SU-DHL-6 (cell line): ENCODE measurements at regions not wholly inside any gene's neighbourhood (a gene's known extent, or its start where the extent isn't known, plus 50 kb on each side); places are given as distances from the start of the nearest gene placed in this dataset.

Source experiments
- H2AFZ ChIP-seq: fragments of 200-600 bp; sonication (generic); 2 replicates; pipeline ENCODE4 v1.6.1; 2014; ENCODE audit warnings: low read depth, mild to moderate bottlenecking, moderate library complexity, mixed read lengths, antibody characterized with exemption, low read length; ENCODE audit not compliant: severe bottlenecking
- H3F3A ChIP-seq: fragments of 200-600 bp; shearing (Covaris generic); 2 replicates; pipeline ENCODE4 v1.6.0; 2016; ENCODE audit warnings: antibody characterized with exemption, mild to moderate bottlenecking; ENCODE audit not compliant: insufficient read depth
- H3K27ac ChIP-seq: fragments of 200-600 bp; sonication (generic); 2 replicates; pipeline ENCODE4 v1.5.1; 2016; ENCODE audit warnings: low read depth, mild to moderate bottlenecking, low read length, moderate library complexity, mixed read lengths
- H3K27me3 ChIP-seq: fragments of 200-600 bp; sonication (generic), shearing (Covaris generic); 2 replicates; pipeline ENCODE4 v1.6.0; 2014; ENCODE audit warnings: mild to moderate bottlenecking, low read length
- H3K36me3 ChIP-seq: fragments of 200-600 bp; sonication (generic); 2 replicates; pipeline ENCODE4 v1.6.1; 2014; ENCODE audit warnings: mild to moderate bottlenecking, low read length, mixed read lengths
- H3K4me2 ChIP-seq: fragments of 300-600, 200-600 bp; shearing (Covaris generic), sonication (generic); 2 replicates; pipeline ENCODE4 v1.6.0; 2014; ENCODE audit warnings: low read length, low read depth, mild to moderate bottlenecking; ENCODE audit not compliant: poor library complexity, severe bottlenecking
- H3K4me3 ChIP-seq: fragments of 200-600 bp; sonication (generic); 2 replicates; pipeline ENCODE4 v1.5.1; 2014; ENCODE audit warnings: antibody characterized with exemption, low read length, mild to moderate bottlenecking, mixed read lengths; ENCODE audit not compliant: insufficient read depth, poor library complexity, severe bottlenecking
- H3K79me2 ChIP-seq: fragments of 200-600 bp; sonication (generic); 2 replicates; pipeline ENCODE4 v1.6.1; 2014; ENCODE audit warnings: mild to moderate bottlenecking, low read length, moderate library complexity; ENCODE audit not compliant: insufficient read depth
- H3K9ac ChIP-seq: fragments of 200-600 bp; sonication (generic); 2 replicates; pipeline ENCODE4 v1.7.0; 2014; ENCODE audit warnings: mild to moderate bottlenecking, low read length
- H3K9me2 ChIP-seq: fragments of 200-600 bp; sonication (generic); replicated peaks from 2 replicates; pipeline ENCODE4 v1.6.1; 2014; ENCODE audit warnings: low read length; ENCODE audit not compliant: insufficient read depth
- H3K9me3 ChIP-seq: fragments of 200-600 bp; sonication (generic); 2 replicates; pipeline ENCODE4 v1.6.1; 2014; ENCODE audit warnings: low read length, mixed read lengths; ENCODE audit not compliant: insufficient read depth
- H4K20me1 ChIP-seq: fragments of 200-600 bp; sonication (generic); 2 replicates; pipeline ENCODE4 v1.6.1; 2014; ENCODE audit warnings: low read depth, mild to moderate bottlenecking, antibody characterized with exemption, low read length, moderate library complexity, mixed read lengths
- EZH2phosphoT487 ChIP-seq: fragments of 200-600 bp; sonication (generic), shearing (Covaris generic); conservative IDR thresholded peaks from 2 replicates; pipeline ENCODE4 v1.6.1; 2018; ENCODE audit warnings: mild to moderate bottlenecking, antibody characterized with exemption, low read length, moderate library complexity, mixed read lengths
- TF ChIP-seq, protein P1 (sequence below): fragments of 200-600 bp; sonication (generic); IDR thresholded peaks from one replicate; pipeline ENCODE4 v1.5.1; 2017; ENCODE audit warnings: antibody characterized with exemption, mild to moderate bottlenecking, low read length, moderate library complexity; ENCODE audit not compliant: insufficient read depth, poor library complexity, severe bottlenecking

DNA sequence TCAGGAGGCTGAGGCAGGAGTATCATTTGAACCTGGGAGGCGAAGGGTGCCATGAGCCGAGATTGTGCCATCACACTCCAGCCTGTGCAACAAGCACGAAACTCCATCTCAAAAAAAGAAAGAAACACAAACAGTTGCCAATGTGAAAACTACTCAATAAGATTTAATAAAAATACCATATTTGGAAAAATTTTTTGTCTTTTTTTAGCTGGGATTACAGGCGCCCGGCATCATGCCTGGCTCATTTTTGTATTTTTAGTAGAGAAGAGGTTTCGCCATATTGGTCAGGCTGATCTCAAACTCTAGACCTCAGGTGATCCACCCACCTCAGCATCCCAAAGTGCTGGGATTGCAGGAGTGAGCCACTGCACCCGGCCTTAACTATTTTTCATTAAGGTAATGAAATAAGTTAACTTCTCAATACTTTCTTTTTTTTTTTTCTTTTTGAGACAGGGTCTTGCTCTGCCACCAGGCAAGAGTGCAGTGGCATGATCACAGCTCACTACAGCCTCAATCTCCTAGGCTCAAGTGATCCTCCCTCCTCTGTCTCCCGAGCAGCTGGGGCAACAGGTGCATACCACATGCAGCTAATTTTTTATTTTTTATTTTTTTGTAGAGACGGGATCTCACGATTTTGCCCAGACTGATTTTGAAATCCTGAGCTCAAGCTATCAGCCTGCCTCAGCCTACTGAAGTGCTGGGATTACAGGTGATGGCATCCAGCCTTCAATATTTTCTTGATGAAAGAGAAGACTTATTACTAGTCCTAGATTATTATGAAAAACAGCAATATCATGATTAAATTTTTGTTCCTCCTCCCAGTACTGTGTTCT lies 4746.2 kb upstream of the OR11H1 start:
- Histone ChIP-seq H3K9me3 (peaks cover 6% of the 10 kb centered on the region; the same call in 1 of the 2 replicates), H4K20me1 (no peaks in the 10 kb centered on the region)

More for the DNA sequence above, 4746.2 kb upstream of the OR11H1 start:
- Histone ChIP-seq H3K79me2 (no peaks in the 10 kb centered on the region), H3K36me3 (no peaks in the 10 kb centered on the region), H3K9me2 (no peaks in the 10 kb centered on the region), H3F3A (no peaks in the 10 kb centered on the region), H3K9ac (no peak overlapping the region), H3K4me3 (no peak overlapping the region), H3K27ac (no peak overlapping the region), H2AFZ (no peak overlapping the region), H3K27me3 (no peaks in the 10 kb centered on the region), H3K4me2 (no peak overlapping the region)
- TF ChIP-seq, protein P1, sequence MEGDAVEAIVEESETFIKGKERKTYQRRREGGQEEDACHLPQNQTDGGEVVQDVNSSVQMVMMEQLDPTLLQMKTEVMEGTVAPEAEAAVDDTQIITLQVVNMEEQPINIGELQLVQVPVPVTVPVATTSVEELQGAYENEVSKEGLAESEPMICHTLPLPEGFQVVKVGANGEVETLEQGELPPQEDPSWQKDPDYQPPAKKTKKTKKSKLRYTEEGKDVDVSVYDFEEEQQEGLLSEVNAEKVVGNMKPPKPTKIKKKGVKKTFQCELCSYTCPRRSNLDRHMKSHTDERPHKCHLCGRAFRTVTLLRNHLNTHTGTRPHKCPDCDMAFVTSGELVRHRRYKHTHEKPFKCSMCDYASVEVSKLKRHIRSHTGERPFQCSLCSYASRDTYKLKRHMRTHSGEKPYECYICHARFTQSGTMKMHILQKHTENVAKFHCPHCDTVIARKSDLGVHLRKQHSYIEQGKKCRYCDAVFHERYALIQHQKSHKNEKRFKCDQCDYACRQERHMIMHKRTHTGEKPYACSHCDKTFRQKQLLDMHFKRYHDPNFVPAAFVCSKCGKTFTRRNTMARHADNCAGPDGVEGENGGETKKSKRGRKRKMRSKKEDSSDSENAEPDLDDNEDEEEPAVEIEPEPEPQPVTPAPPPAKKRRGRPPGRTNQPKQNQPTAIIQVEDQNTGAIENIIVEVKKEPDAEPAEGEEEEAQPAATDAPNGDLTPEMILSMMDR: no peak
- no peak for TF ChIP-seq EZH2phosphoT487
